GM18505 (cell line): ENCODE measurements at regions not wholly inside any gene's neighbourhood (a gene's known extent, or its start where the extent isn't known, plus 50 kb on each side); places are given as distances from the start of the nearest gene placed in this dataset.
A peak's percentile ranks its signal among the peaks of the same experiment; 100 is the strongest.
"Not testable (repeated sequence)": the region's sequence is repeated elsewhere in the genome, so short reads cannot be mapped to it uniquely, and the experiment has no call there.

ENCODE experiments used
- ATAC-seq: cut with Tn5 transposase; IDR thresholded peaks from one replicate; pipeline ENCODE4 v1.9.1; 2021; ENCODE audit not compliant: unreplicated experiment
- POLR2A ChIP-seq: IDR thresholded peaks from 4 replicates; pipeline ENCODE4 v1.6.1; 2011; ENCODE audit warnings: borderline replicate concordance; ENCODE audit not compliant: insufficient read depth, insufficient read length; ENCODE audit errors: extremely low read depth

GRCh38 chr11:34001557-34002064, 49.9 kb upstream of the CAPRIN1 start:
- ATAC-seq: no peak
- TF ChIP-seq POLR2A: no peak

GRCh38 chr11:33999393-33999792, 52.1 kb upstream of the CAPRIN1 start:
- no peak for TF ChIP-seq POLR2A
- ATAC-seq: no peak

GRCh38 chr11:33997584-33998251, 53.8 kb upstream of the CAPRIN1 start:
- no peak for TF ChIP-seq POLR2A
- no peak for ATAC-seq

- peak; percentile 54 for ATAC-seq
- no peak for TF ChIP-seq POLR2A
Observed at GRCh38 chr11:33996498-33997454, 54.8 kb upstream of the CAPRIN1 start.

DNA sequence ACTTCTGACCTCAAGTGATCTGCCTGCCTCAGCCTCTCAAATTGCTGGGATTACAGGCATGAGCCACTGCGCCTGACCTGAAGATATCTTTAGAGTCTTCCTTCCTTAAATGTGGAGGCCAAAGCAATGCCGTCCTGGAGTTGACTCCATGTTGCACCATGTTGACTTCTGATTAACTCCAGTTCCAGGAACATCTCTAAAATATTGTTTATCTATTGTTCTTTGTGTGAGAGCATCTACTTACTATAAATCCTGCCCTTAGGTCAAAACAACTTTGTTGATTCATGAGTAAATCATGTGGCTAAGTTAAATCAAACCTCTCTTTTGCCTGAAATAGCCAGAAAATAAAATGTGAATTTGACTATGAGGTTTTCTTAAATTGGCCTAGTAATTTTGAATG, 56.6 kb upstream of the CAPRIN1 start:
- no peak for TF ChIP-seq POLR2A
- ATAC-seq: no peak

- not testable (repeated sequence) for ATAC-seq
Observed at GRCh38 chr11:33991136-33991535, 60.4 kb upstream of the CAPRIN1 start.

DNA sequence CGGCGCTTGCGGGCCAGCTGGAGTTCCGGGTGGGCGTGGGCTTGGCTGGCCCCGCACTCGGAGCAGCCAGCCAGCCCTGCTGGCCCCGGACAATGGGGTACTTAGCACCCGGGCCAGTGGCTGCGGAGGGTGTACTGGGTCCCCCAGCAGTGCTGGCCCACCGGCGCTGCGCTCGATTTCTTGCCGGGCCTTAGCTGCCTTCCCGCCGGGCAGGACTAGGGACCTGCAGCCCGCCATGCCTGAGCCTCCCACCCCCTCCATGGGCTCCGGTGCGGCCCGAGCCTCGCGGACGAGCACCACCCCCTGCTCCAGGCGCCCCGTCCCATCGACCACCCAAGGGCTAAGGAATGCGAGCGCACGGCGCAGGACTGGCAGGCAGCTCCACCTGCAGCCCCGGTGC, 61.4 kb upstream of the CAPRIN1 start:
- ATAC-seq: not testable (repeated sequence)

DNA sequence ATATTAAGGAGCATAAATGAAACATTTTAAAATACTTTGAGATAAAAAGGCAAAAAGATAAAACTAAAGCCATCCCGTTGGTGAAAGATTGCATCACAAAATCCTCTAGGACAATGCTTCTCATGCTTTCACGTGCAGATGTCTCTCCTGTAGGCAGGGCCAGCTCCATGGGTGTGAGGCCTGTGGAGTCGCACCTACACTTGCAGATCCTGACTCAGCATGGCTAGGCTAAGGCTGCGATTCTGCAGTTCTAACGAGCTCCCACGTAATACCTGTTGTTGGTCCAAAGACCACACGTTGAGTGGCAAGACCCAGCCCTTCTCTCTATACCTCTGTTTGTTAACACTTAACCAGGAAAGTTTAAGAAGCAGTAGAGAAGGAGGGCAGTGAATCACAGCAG, 62.1 kb upstream of the CAPRIN1 start:
- ATAC-seq: no peak
- no peak for TF ChIP-seq POLR2A

GRCh38 chr11:33988586-33989370, 62.8 kb upstream of the CAPRIN1 start:
- TF ChIP-seq POLR2A: no peak
- ATAC-seq: no peak

DNA sequence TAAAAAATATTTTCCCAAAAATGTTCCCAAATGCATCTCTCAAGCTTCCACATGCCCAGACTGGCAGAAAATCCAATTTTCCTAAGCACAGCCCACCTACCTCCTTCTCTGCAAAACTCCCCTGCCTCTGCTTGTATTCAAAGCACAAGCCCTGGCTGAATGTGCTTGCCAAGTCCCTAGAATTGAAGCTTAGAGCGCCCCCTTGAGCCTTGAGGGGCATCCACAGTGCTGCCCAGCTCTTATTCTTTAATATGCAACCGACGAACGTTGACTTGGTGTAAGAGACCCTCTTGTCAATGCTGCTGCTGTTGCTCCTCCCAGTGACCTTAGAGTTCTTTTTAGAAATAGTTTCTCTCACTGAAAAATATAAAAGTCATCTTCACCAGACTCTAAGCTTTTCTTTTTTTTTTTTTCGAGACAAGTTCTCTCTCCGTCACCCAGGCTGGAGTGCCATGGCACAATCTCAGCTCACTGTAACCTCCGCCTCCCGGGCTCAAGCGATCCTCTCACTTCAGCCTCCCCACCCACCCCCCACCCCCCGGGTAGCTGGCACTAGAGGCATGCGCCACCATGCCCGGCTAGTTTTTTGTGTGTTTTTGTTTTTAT, 63.5 kb upstream of the CAPRIN1 start:
- no peak for ATAC-seq
- no peak for TF ChIP-seq POLR2A

DNA sequence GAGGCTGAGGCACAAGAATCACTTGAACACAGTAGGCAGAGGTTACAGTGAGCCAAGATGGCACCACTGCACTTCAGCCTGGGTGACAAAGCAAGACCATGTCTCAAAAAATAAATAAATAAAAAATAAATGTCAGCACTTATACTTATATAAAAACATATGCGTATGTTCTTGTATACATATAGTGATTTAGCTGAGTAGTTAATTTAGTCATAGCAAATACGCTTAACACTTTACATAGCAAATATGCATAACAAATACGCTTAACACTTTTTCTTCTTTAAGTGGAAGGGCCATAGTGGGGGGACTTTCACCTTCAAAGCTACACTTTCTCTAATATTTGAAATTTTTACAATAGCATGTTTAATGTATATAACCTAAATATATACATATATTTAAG, 64.0 kb upstream of the CAPRIN1 start:
- no peak for TF ChIP-seq POLR2A
- ATAC-seq: no peak

DNA sequence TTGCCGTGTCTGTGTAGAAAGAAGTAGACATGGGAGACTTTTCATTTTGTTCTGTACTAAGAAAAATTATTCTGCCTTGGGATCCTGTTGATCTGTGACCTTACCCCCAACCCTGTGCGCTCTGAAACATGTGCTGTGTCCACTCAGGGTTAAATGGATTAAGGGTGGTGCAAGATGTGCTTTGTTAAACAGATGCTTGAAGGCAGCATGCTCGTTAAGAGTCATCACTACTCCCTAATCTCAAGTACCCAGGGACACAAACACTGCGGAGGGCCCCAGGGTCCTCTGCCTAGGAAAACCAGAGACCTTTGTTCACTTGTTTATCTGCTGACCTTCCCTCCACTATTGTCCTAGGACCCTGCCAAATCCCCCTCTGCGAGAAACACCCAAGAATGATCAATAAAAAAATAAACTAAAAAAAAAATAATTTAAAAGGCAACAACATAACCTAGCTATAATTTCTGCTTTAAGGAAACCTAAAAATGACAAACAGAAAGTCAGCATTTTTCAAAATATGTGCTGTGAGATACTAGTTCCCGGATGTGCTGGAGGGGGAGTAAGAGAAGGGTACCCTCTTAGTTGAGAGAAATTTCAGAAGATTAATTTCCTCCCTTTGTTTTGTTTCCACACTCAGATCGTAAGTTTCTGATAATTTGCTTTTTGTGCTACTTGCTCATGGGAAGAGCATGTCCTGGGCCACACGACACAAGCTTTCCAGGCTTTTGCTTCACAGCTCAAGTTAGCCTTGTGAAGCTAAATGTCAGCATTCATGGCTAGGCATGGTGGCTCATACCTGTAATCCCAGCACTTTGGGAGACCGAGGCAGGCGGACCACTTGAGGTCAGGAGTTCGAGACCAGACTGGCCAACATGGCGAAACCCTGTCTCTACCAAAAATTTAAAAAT, 64.7 kb upstream of the CAPRIN1 start:
- not testable (repeated sequence) for ATAC-seq

GRCh38 chr11:33984682-33985389, 66.7 kb upstream of the CAPRIN1 start:
- no peak for TF ChIP-seq POLR2A
- ATAC-seq: no peak
